WTC11 (cell line): ENCODE measurements at regions not wholly inside any gene's neighbourhood (a gene's known extent, or its start where the extent isn't known, plus 50 kb on each side); places are given as distances from the start of the nearest gene placed in this dataset.

Experiments used
- NR1H2 ChIP-seq: sonication (generic); formaldehyde crosslinking; IDR thresholded peaks from 2 replicates; pipeline ENCODE4 v1.9.0; 2021; ENCODE audit warnings: mild to moderate bottlenecking, moderate library complexity, missing genetic modification reagents
- TF ChIP-seq, protein P1 (sequence below): fragments of 200-600 bp; IDR thresholded peaks from 2 replicates; pipeline ENCODE4 v1.8.0; 2022; ENCODE audit warnings: antibody characterized with exemption
- TF ChIP-seq, protein P2 (sequence below): sonication (generic); formaldehyde crosslinking; IDR thresholded peaks from 2 replicates; pipeline ENCODE4 v1.8.0; 2022; ENCODE audit warnings: mild to moderate bottlenecking, missing genetic modification reagents

- no peak for TF ChIP-seq NR1H2 (CRISPR knock-in tag)
- TF ChIP-seq, protein P1, sequence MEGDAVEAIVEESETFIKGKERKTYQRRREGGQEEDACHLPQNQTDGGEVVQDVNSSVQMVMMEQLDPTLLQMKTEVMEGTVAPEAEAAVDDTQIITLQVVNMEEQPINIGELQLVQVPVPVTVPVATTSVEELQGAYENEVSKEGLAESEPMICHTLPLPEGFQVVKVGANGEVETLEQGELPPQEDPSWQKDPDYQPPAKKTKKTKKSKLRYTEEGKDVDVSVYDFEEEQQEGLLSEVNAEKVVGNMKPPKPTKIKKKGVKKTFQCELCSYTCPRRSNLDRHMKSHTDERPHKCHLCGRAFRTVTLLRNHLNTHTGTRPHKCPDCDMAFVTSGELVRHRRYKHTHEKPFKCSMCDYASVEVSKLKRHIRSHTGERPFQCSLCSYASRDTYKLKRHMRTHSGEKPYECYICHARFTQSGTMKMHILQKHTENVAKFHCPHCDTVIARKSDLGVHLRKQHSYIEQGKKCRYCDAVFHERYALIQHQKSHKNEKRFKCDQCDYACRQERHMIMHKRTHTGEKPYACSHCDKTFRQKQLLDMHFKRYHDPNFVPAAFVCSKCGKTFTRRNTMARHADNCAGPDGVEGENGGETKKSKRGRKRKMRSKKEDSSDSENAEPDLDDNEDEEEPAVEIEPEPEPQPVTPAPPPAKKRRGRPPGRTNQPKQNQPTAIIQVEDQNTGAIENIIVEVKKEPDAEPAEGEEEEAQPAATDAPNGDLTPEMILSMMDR: no peak
- TF ChIP-seq, protein P2, sequence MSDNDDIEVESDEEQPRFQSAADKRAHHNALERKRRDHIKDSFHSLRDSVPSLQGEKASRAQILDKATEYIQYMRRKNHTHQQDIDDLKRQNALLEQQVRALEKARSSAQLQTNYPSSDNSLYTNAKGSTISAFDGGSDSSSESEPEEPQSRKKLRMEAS (CRISPR knock-in tag): no peak
Observed at GRCh38 chr10:34941471-34942357, 126.6 kb upstream of the PARD3 start.
